T-cell (primary cell): ENCODE measurements at regions not wholly inside any gene's neighbourhood (a gene's known extent, or its start where the extent isn't known, plus 50 kb on each side); places are given as distances from the start of the nearest gene placed in this dataset.

ENCODE experiments used
- ATAC-seq, 4 experiments: fragments of 200-7000 bp in 3 of 4; fragments of 150-1000 bp in 1 of 4; cut with Tn5 transposase; replicated peaks in 1 of 4; 1 replicate in 3 of 4; 2 replicates in 1 of 4; pipeline ENCODE4 v1.10.0; 2021; ENCODE audit warnings: moderate library complexity in 3 of 4, mild to moderate bottlenecking in 2 of 4, moderate number of reproducible peaks in 1 of 4
- CTCF ChIA-PET, 2 donors: fragments of 300-600 bp; sonication (Branson Sonifier 250); formaldehyde crosslinking; loops; one replicate each; lab custom pipeline; 2022; ENCODE audit warnings: antibody characterized with exemption in 2 of 2; lab: Charles Lee
- POLR2A ChIA-PET, 2 donors: fragments of 300-600 bp; sonication (Branson Sonifier 250); formaldehyde crosslinking; loops; one replicate each; lab custom pipeline; 2022; ENCODE audit warnings: antibody characterized with exemption in 2 of 2; lab: Charles Lee
- DNase-seq, 35 experiments: peaks; one replicate each; pipeline versions ENCODE4 v3.0.0 to v3.0.0-alpha.2; 2013 to 2023
- H3K27ac ChIP-seq: one replicate; pipeline ENCODE4 v1.5.1; 2013; ENCODE audit warnings: low read length
- H3K27me3 ChIP-seq, 2 experiments: replicated peaks in 1 of 2; 1 replicate in 1 of 2; 2 replicates in 1 of 2; pipeline versions ENCODE4 v1.6.1 to v1.7.0; 2013; ENCODE audit warnings: low read length in 1 of 2, mixed read lengths in 1 of 2; ENCODE audit not compliant: control insufficient read depth in 2 of 2, insufficient read depth in 2 of 2; ENCODE audit errors: extremely low read depth in 1 of 2
- H3K36me3 ChIP-seq, 2 donors: 1 replicate in 1 of 2; 2 replicates in 1 of 2; pipeline versions ENCODE4 v1.6.1 to v1.7.0; 2013; ENCODE audit warnings: low read length in 1 of 2; ENCODE audit not compliant: control insufficient read depth in 2 of 2, insufficient read depth in 1 of 2; ENCODE audit errors: extremely low read depth in 1 of 2
- H3K4me1 ChIP-seq, 2 experiments: 1 replicate in 1 of 2; 2 replicates in 1 of 2; pipeline versions ENCODE4 v1.6.1 to v1.7.0; 2013; ENCODE audit warnings: low read length in 2 of 2, mixed read lengths in 1 of 2; ENCODE audit not compliant: insufficient read depth in 2 of 2, control insufficient read depth in 1 of 2; ENCODE audit errors: extremely low read depth in 1 of 2
- H3K4me3 ChIP-seq, 2 donors: 1 replicate in 1 of 2; 2 replicates in 1 of 2; pipeline versions ENCODE4 v1.5.1 to v1.7.0; 2013; ENCODE audit warnings: mild to moderate bottlenecking in 2 of 2, low read length in 1 of 2, moderate library complexity in 1 of 2; ENCODE audit not compliant: control insufficient read depth in 1 of 2; ENCODE audit errors: extremely low read depth in 1 of 2
- H3K9me3 ChIP-seq: 2 replicates; pipeline ENCODE4 v1.7.0; 2013
- H3K27ac Mint-ChIP-seq, 2 donors: one replicate each; pipeline ENCODE4 v1.8.0; 2020 to 2021; ENCODE audit warnings: mild to moderate bottlenecking in 2 of 2, mixed read lengths in 2 of 2
- H3K27me3 Mint-ChIP-seq, 2 donors: one replicate each; pipeline ENCODE4 v1.8.0; 2021 to 2022; ENCODE audit warnings: mixed read lengths in 2 of 2
- H3K36me3 Mint-ChIP-seq: one replicate; pipeline ENCODE4 v1.8.0; 2021; ENCODE audit warnings: mixed read lengths
- H3K4me1 Mint-ChIP-seq, 3 donors: one replicate each; pipeline ENCODE4 v1.8.0; 2020 to 2022; ENCODE audit warnings: mixed read lengths in 3 of 3, mild to moderate bottlenecking in 1 of 3
- H3K4me3 Mint-ChIP-seq, 3 donors: one replicate each; pipeline ENCODE4 v1.8.0; 2020 to 2022; ENCODE audit warnings: mild to moderate bottlenecking in 3 of 3, mixed read lengths in 3 of 3, moderate library complexity in 3 of 3
- H3K9me3 Mint-ChIP-seq, 3 donors: one replicate each; pipeline ENCODE4 v1.8.0; 2020 to 2022; ENCODE audit warnings: mixed read lengths in 3 of 3
- WGBS: methylation state at CpG from one replicate; pipeline ENCODE4 v1.1.5; 2013; ENCODE audit warnings: missing lambda C conversion rate; ENCODE audit not compliant: insufficient coverage; 5-methylcytosine and 5-hydroxymethylcytosine counted together

- ATAC-seq = no peak
- Histone ChIP-seq H3K36me3 (no peaks in the 10 kb centered on the region), H3K27me3 (no peaks in the 10 kb centered on the region), H3K4me3 (no peak overlapping the region), H3K4me1 (peaks cover 0 to 12% of the 10 kb centered on the region in 2 experiments), H3K9me3 (peaks cover 4% of the 10 kb centered on the region), H3K27ac (no peak overlapping the region)
- H3K27me3 Mint-ChIP-seq = no peaks in the 10 kb centered on the region
- DNase-seq = no peak
- H3K4me1 Mint-ChIP-seq = peaks cover 25 to 27% (median 26%) of the 10 kb centered on the region in 3 donors
- no peak overlapping the region for H3K4me3 Mint-ChIP-seq
- H3K36me3 Mint-ChIP-seq = peaks cover 4% of the 10 kb centered on the region
- ChIA-PET POLR2A (no interaction called here), CTCF (interaction anchor here (0.5 to 1.3 kb wide), 6 partner anchors 10 to 1166 kb away, joined by 3 to 6 read pairs (median 3); no protein-coding TSS in a partner anchor)
- 100% methylated on average over 2 of the region's 7 CpGs for WGBS
- H3K27ac Mint-ChIP-seq = peak overlapping the region in 1 of 2 donors; percentile 8
- peaks cover 0 to 4% (median 4%) of the 10 kb centered on the region in 3 donors for H3K9me3 Mint-ChIP-seq
Measured at GRCh38 chr12:14262771-14263511, 102.5 kb upstream of the ATF7IP start.

GRCh38 chr12:14263742-14264141, 101.7 kb upstream of the ATF7IP start:
- no peaks in the 10 kb centered on the region for H3K36me3 ChIP-seq
- peaks cover 4% of the 10 kb centered on the region for H3K36me3 Mint-ChIP-seq
- H3K4me3 ChIP-seq = no peak overlapping the region
- CTCF ChIA-PET = interaction anchor here in 1 of 2 donors (0.6 to 1.1 kb wide), 5 partner anchors 141 to 1166 kb away, joined by 3 read pairs; no protein-coding TSS in a partner anchor
- peak overlapping the region in 1 of 2 donors; percentile 9 for H3K27ac Mint-ChIP-seq
- H3K4me1 Mint-ChIP-seq = peaks cover 17 to 19% (median 18%) of the 10 kb centered on the region in 3 donors
- H3K27ac ChIP-seq = no peak overlapping the region
- WGBS = no CpG with 5 or more reads among the region's 3 CpGs
- DNase-seq (no peak), ATAC-seq (no peak)
- no peaks in the 10 kb centered on the region for H3K27me3 ChIP-seq
- peaks cover 0 to 4% (median 0%) of the 10 kb centered on the region in 3 donors for H3K9me3 Mint-ChIP-seq
- POLR2A ChIA-PET = interaction anchor here in 1 of 2 donors (0.7 kb wide), 1 partner anchor 143 kb away, joined by 5 read pairs; no protein-coding TSS in a partner anchor
- H3K9me3 ChIP-seq = peaks cover 4% of the 10 kb centered on the region
- peaks cover 0 to 4% of the 10 kb centered on the region in 2 experiments for H3K4me1 ChIP-seq
- H3K4me3 Mint-ChIP-seq = no peak overlapping the region
- no peaks in the 10 kb centered on the region for H3K27me3 Mint-ChIP-seq

GRCh38 chr12:14264316-14264715, 101.2 kb upstream of the ATF7IP start:
- WGBS = no CpG with 5 or more reads among the region's 2 CpGs
- no peak overlapping the region for H3K4me3 Mint-ChIP-seq

GRCh38 chr12:14264778-14265177, 100.7 kb upstream of the ATF7IP start:
- no peak for DNase-seq
- peaks cover 0 to 3% of the 10 kb centered on the region in 2 experiments for H3K4me1 ChIP-seq
- Mint-ChIP-seq H3K36me3 (peaks cover 4% of the 10 kb centered on the region), H3K27ac (no peak overlapping the region), H3K9me3 (peaks cover 0 to 4% (median 4%) of the 10 kb centered on the region in 3 donors), H3K4me1 (peaks cover 12 to 14% (median 13%) of the 10 kb centered on the region in 3 donors), H3K4me3 (no peak overlapping the region), H3K27me3 (no peaks in the 10 kb centered on the region)
- peaks cover 4% of the 10 kb centered on the region for H3K9me3 ChIP-seq
- no peak for ATAC-seq
- no CpG with 5 or more reads among the region's 3 CpGs for WGBS
- POLR2A ChIA-PET = no interaction called here
- CTCF ChIA-PET = no interaction called here
- no peaks in the 10 kb centered on the region for H3K36me3 ChIP-seq
- H3K27ac ChIP-seq = no peak overlapping the region
- H3K27me3 ChIP-seq = no peaks in the 10 kb centered on the region
- H3K4me3 ChIP-seq = no peak overlapping the region

More at GRCh38 chr12:14264316-14264715, 101.2 kb upstream of the ATF7IP start:
- peaks cover 0 to 2% (median 1%) of the 10 kb centered on the region in 3 donors for H3K9me3 Mint-ChIP-seq
- H3K4me1 Mint-ChIP-seq = peaks cover 14 to 17% (median 15%) of the 10 kb centered on the region in 3 donors
- ChIA-PET CTCF (interaction anchor here in 1 of 2 donors (0.6 to 1.1 kb wide), 2 partner anchors 140 to 188 kb away, joined by 3 read pairs; no protein-coding TSS in a partner anchor), POLR2A (interaction anchor here in 1 of 2 donors (0.7 kb wide), 1 partner anchor 142 kb away, joined by 5 read pairs; no protein-coding TSS in a partner anchor)
- Histone ChIP-seq H3K4me1 (peaks cover 0 to 3% of the 10 kb centered on the region in 2 experiments), H3K36me3 (no peaks in the 10 kb centered on the region), H3K4me3 (no peak overlapping the region), H3K27me3 (no peaks in the 10 kb centered on the region), H3K9me3 (peaks cover 4% of the 10 kb centered on the region), H3K27ac (no peak overlapping the region)
- ATAC-seq (no peak), DNase-seq (no peak)
- H3K27me3 Mint-ChIP-seq = no peaks in the 10 kb centered on the region
- H3K36me3 Mint-ChIP-seq = peaks cover 4% of the 10 kb centered on the region
- no peak overlapping the region for H3K27ac Mint-ChIP-seq

- ATAC-seq = no peak
Measured at GRCh38 chr12:14268120-14268515, 97.4 kb upstream of the ATF7IP start.

GRCh38 chr12:14270392-14270791, 95.1 kb upstream of the ATF7IP start:
- ChIA-PET POLR2A (no interaction called here), CTCF (interaction anchor here in 1 of 2 donors (0.6 kb wide), 1 partner anchor 28 kb away, joined by 3 read pairs; no protein-coding TSS in a partner anchor)
- Histone ChIP-seq H3K36me3 (no peaks in the 10 kb centered on the region), H3K27ac (no peak overlapping the region), H3K4me3 (no peak overlapping the region), H3K9me3 (no peaks in the 10 kb centered on the region), H3K27me3 (no peaks in the 10 kb centered on the region), H3K4me1 (no peaks in the 10 kb centered on the region)
- ATAC-seq (no peak), DNase-seq (no peak)
- Mint-ChIP-seq H3K4me3 (no peak overlapping the region), H3K27ac (no peak overlapping the region), H3K4me1 (peaks cover 7 to 15% (median 14%) of the 10 kb centered on the region in 3 donors), H3K27me3 (no peaks in the 10 kb centered on the region), H3K36me3 (peaks cover 4% of the 10 kb centered on the region), H3K9me3 (peaks cover 8 to 12% (median 10%) of the 10 kb centered on the region in 3 donors)

More at GRCh38 chr12:14268120-14268515, 97.4 kb upstream of the ATF7IP start:
- no peaks in the 10 kb centered on the region for H3K27me3 Mint-ChIP-seq
- H3K4me3 ChIP-seq = no peak overlapping the region
- DNase-seq = no peak
- H3K9me3 Mint-ChIP-seq = peaks cover 8 to 12% (median 10%) of the 10 kb centered on the region in 3 donors
- no peak overlapping the region for H3K4me3 Mint-ChIP-seq
- H3K36me3 ChIP-seq = no peaks in the 10 kb centered on the region
- no peaks in the 10 kb centered on the region for H3K27me3 ChIP-seq
- no peak overlapping the region for H3K27ac ChIP-seq
- peaks cover 4% of the 10 kb centered on the region for H3K9me3 ChIP-seq
- H3K4me1 Mint-ChIP-seq = peaks cover 5 to 10% (median 6%) of the 10 kb centered on the region in 3 donors
- ChIA-PET CTCF (interaction anchor here in 1 of 2 donors (1.2 kb wide), 1 partner anchor 195 kb away, joined by 3 read pairs; no protein-coding TSS in a partner anchor), POLR2A (no interaction called here)
- peaks cover 8% of the 10 kb centered on the region for H3K36me3 Mint-ChIP-seq
- no peaks in the 10 kb centered on the region for H3K4me1 ChIP-seq
- H3K27ac Mint-ChIP-seq = no peak overlapping the region
